HG03135 (cell line): ENCODE measurements at regions not wholly inside any gene's neighbourhood (a gene's known extent, or its start where the extent isn't known, plus 50 kb on each side); places are given as distances from the start of the nearest gene placed in this dataset.

Source experiments
- ATAC-seq: cut with Tn5 transposase; IDR thresholded peaks from one replicate; pipeline ENCODE4 v1.9.1; 2021; ENCODE audit warnings: mild to moderate bottlenecking, moderate library complexity; ENCODE audit not compliant: unreplicated experiment

GRCh38 chr1:81496349-81496748 lies 304.4 kb upstream of the ADGRL2 start:
- no peak for ATAC-seq

GRCh38 chr1:81493102-81493869 lies 307.4 kb upstream of the ADGRL2 start:
- ATAC-seq: no peak

- ATAC-seq: no peak
Measured at GRCh38 chr1:81492628-81493027, 308.1 kb upstream of the ADGRL2 start.

- no peak for ATAC-seq
Measured at GRCh38 chr1:81490614-81491013, 310.1 kb upstream of the ADGRL2 start.

GRCh38 chr1:81489372-81489934 lies 311.3 kb upstream of the ADGRL2 start:
- no peak for ATAC-seq

- no peak for ATAC-seq
Measured at GRCh38 chr1:81484284-81484683, 316.4 kb upstream of the ADGRL2 start.

- no peak for ATAC-seq
Measured at GRCh38 chr1:81478219-81478618, 322.5 kb upstream of the ADGRL2 start.

- ATAC-seq: no peak
Measured at GRCh38 chr1:81477710-81478109, 323.0 kb upstream of the ADGRL2 start.

GRCh38 chr1:81472387-81472786 lies 328.3 kb upstream of the ADGRL2 start:
- ATAC-seq: no peak

- ATAC-seq: no peak
Measured at GRCh38 chr1:81471255-81471654, 329.5 kb upstream of the ADGRL2 start.

- ATAC-seq: no peak
Measured at GRCh38 chr1:81470275-81470674, 330.5 kb upstream of the ADGRL2 start.

- no peak for ATAC-seq
Measured at GRCh38 chr1:81467383-81467782, 333.4 kb upstream of the ADGRL2 start.

GRCh38 chr1:81466961-81467360 lies 333.8 kb upstream of the ADGRL2 start:
- no peak for ATAC-seq

GRCh38 chr1:81463936-81464837 lies 336.5 kb upstream of the ADGRL2 start:
- no peak for ATAC-seq

- no peak for ATAC-seq
Measured at GRCh38 chr1:81459043-81459442, 341.7 kb upstream of the ADGRL2 start.

GRCh38 chr1:81458186-81458585 lies 342.5 kb upstream of the ADGRL2 start:
- ATAC-seq: no peak

GRCh38 chr1:81455481-81455880 lies 345.3 kb upstream of the ADGRL2 start:
- no peak for ATAC-seq

GRCh38 chr1:81453971-81454370 lies 346.8 kb upstream of the ADGRL2 start:
- no peak for ATAC-seq

GRCh38 chr1:81453367-81453703 lies 347.4 kb upstream of the ADGRL2 start:
- no peak for ATAC-seq

GRCh38 chr1:81452693-81453366 lies 347.9 kb upstream of the ADGRL2 start:
- no peak for ATAC-seq

- no peak for ATAC-seq
Measured at GRCh38 chr1:81449786-81450185, 350.9 kb upstream of the ADGRL2 start.
